Ishikawa (cell line): ENCODE measurements at regions not wholly inside any gene's neighbourhood (a gene's known extent, or its start where the extent isn't known, plus 50 kb on each side); places are given as distances from the start of the nearest gene placed in this dataset.

Experiments
- CEBPB ChIP-seq: IDR thresholded peaks from 2 replicates; pipeline ENCODE4 v1.6.1; 2012
- CREB1 ChIP-seq: IDR thresholded peaks from 2 replicates; pipeline ENCODE4 v1.6.1; 2012; ENCODE audit warnings: low read depth
- EGR1 ChIP-seq: IDR thresholded peaks from 2 replicates; pipeline ENCODE4 v1.6.1; 2012
- FOXM1 ChIP-seq: IDR thresholded peaks from 2 replicates; pipeline ENCODE4 v1.6.1; 2012; ENCODE audit warnings: low read depth, borderline replicate concordance
- MAX ChIP-seq: IDR thresholded peaks from 2 replicates; pipeline ENCODE4 v1.6.1; 2012
- NFIC ChIP-seq: IDR thresholded peaks from 2 replicates; pipeline ENCODE4 v1.6.1; 2012
- REST ChIP-seq: IDR thresholded peaks from 2 replicates; pipeline ENCODE4 v1.6.1; 2012; ENCODE audit warnings: low read depth, mild to moderate bottlenecking
- TAF1 ChIP-seq: IDR thresholded peaks from 2 replicates; pipeline ENCODE4 v1.6.1; 2012; ENCODE audit warnings: low read depth, mild to moderate bottlenecking
- TCF12 ChIP-seq: IDR thresholded peaks from 2 replicates; pipeline ENCODE4 v1.6.1; 2012; ENCODE audit warnings: low read depth
- TEAD4 ChIP-seq: IDR thresholded peaks from 2 replicates; pipeline ENCODE4 v1.6.1; 2012
- YY1 ChIP-seq: IDR thresholded peaks from 2 replicates; pipeline ENCODE4 v1.6.1; 2012; ENCODE audit warnings: low read depth
- ZBTB7A ChIP-seq: IDR thresholded peaks from 2 replicates; pipeline ENCODE4 v1.6.1; 2012; ENCODE audit warnings: low read depth

- TF ChIP-seq TCF12 (no peak), CEBPB (no peak), TEAD4 (no peak), FOXM1 (no peak), MAX (no peak), REST (no peak), NFIC (no peak), EGR1 (no peak), YY1 (no peak), TAF1 (no peak), ZBTB7A (no peak), CREB1 (no peak)
These were observed 250.1 kb downstream of the C1D start for GRCh38 chr2:67812682-67813081.
